ENCODE measurements at regions not wholly inside any gene's neighbourhood (a gene's known extent, or its start where the extent isn't known, plus 50 kb on each side); places are given as distances from the start of the nearest gene placed in this dataset.

DNA sequence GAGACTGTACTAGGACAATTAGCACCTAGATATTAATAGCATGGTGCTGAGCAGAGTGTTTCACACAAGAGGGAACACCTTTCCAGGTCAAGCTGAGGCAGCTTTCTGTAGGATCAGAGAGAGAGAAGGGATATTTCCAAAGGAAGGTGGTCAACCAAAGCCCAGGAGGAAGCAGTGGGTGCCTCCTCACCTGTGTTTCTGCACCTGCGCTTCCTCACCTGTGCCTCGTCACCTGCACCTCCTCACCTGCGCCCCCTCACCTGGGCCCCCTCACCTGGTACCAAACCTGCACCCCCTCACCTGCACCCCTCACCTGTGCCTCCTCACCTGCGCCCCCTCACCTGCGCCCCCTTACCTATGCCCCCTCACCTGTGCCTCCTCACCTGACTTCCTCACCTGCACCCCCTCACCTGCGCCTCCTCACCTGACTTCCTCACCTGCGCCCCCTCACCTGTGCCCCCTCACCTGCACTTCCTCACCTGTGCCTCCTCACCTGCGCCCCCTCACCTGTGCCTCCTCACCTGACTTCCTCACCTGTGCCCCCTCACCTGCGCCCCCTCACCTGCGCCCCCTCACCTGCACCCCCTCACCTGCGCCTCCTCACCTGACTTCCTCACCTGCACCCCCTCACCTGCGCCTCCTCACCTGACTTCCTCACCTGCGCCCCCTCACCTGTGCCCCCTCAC, 67.9 kb downstream of the TTLL2 start:
- WGBS = 71% methylated on average over 11 of the region's 13 CpGs
- Histone ChIP-seq H3K27me3 (ENCODE audit: insufficient read depth, low read length) (no peaks in the 10 kb centered on the region), H3K36me3 (ENCODE audit: insufficient read depth, low read length) (no peaks in the 10 kb centered on the region), H3K27ac (ENCODE audit: low read depth, low read length) (no peak overlapping the region), H3K4me3 (ENCODE audit: low read length) (no peak overlapping the region), H3K9me3 (ENCODE audit: insufficient read depth, low read depth, low read length) (no peaks in the 10 kb centered on the region), H3K9ac (ENCODE audit: low read depth, low read length) (no peak overlapping the region), H3K4me1 (ENCODE audit: insufficient read depth, low read length) (no peaks in the 10 kb centered on the region)

DNA sequence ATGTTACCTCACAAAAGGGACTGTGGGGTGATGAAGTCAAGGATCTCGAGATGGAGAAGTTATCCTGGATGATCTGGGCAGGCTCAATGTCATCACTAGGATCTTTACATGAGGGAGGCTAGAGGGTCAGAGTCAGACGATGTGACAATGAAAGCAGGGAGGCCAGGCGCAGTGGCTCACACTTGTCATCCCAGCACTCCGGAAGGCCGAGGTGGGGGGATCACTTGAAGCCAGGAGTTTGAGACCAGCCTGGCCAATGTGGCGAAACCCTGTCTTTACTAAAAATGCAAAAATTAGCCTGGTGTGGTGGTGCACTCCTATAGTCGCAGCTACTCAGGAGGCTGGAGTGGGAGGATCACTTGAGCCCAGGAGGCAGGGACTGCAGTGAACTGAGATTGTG, 68.8 kb downstream of the TTLL2 start:
- Histone ChIP-seq H3K9me3 (ENCODE audit: insufficient read depth, low read depth, low read length) (no peaks in the 10 kb centered on the region), H3K4me1 (ENCODE audit: insufficient read depth, low read length) (no peaks in the 10 kb centered on the region), H3K27ac (ENCODE audit: low read depth, low read length) (no peak overlapping the region), H3K4me3 (ENCODE audit: low read length) (no peak overlapping the region), H3K9ac (ENCODE audit: low read depth, low read length) (no peak overlapping the region), H3K27me3 (ENCODE audit: insufficient read depth, low read length) (no peaks in the 10 kb centered on the region), H3K36me3 (ENCODE audit: insufficient read depth, low read length) (no peaks in the 10 kb centered on the region)
- 88% methylated on average over 7 of the region's 7 CpGs for WGBS

DNA sequence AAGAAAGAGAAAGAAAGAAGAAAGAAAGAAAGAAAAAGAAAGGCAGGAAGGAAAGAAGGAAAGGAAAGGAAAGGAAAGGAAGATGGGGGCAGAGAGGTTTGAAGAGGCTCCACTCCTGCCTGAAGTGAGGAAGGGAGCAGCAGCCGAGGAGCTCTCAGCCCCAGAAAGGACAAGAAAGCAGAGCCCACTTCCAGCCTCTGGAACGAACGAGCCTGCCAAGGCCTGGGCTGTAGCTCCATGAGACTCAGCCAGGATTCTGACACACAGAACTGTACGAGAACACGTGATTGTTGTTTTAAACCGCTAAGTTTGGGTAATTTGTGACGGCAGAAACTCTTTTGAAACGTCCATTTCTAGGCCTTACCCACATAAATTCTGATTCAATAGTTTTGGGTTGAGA, 69.5 kb downstream of the TTLL2 start:
- H3K4me1 ChIP-seq (ENCODE audit: insufficient read depth, low read length) = no peaks in the 10 kb centered on the region

DNA sequence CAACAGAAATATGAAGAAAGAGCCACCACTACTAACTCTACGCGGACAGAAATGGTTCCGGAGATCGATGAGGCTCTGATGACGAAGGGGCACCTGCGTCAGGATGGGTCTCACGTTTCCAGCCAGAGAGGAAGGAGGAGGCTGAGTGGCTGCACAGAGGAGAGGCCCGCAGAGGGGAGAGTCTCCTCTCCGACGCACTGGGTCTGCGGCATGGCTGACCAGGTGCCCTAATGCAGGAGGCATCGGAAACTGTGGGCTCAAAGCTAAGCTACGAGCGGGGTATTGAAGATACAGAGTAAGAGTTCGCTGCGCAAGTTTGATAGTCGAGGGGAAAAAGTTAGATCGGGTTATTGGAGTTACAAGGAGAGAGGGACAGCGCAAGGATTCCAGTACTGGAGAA, 69.9 kb downstream of the TTLL2 start:
- H3K4me1 ChIP-seq (ENCODE audit: insufficient read depth, low read length) = no peaks in the 10 kb centered on the region
- H3K27me3 ChIP-seq (ENCODE audit: insufficient read depth, low read length) = no peaks in the 10 kb centered on the region
- no peak overlapping the region for H3K4me3 ChIP-seq (ENCODE audit: low read length)
- WGBS = 94% methylated on average over 19 of the region's 19 CpGs
- no peaks in the 10 kb centered on the region for H3K9me3 ChIP-seq (ENCODE audit: insufficient read depth, low read depth, low read length)
- H3K36me3 ChIP-seq (ENCODE audit: insufficient read depth, low read length) = no peaks in the 10 kb centered on the region
- H3K27ac ChIP-seq (ENCODE audit: low read depth, low read length) = no peak overlapping the region
- no peak overlapping the region for H3K9ac ChIP-seq (ENCODE audit: low read depth, low read length)

More for the DNA sequence above, 69.5 kb downstream of the TTLL2 start:
- Histone ChIP-seq H3K4me3 (ENCODE audit: low read length) (no peak overlapping the region), H3K36me3 (ENCODE audit: insufficient read depth, low read length) (no peaks in the 10 kb centered on the region), H3K9me3 (ENCODE audit: insufficient read depth, low read depth, low read length) (no peaks in the 10 kb centered on the region), H3K27me3 (ENCODE audit: insufficient read depth, low read length) (no peaks in the 10 kb centered on the region), H3K9ac (ENCODE audit: low read depth, low read length) (no peak overlapping the region), H3K27ac (ENCODE audit: low read depth, low read length) (no peak overlapping the region)
- 91% methylated on average over 8 of the region's 8 CpGs for WGBS

DNA sequence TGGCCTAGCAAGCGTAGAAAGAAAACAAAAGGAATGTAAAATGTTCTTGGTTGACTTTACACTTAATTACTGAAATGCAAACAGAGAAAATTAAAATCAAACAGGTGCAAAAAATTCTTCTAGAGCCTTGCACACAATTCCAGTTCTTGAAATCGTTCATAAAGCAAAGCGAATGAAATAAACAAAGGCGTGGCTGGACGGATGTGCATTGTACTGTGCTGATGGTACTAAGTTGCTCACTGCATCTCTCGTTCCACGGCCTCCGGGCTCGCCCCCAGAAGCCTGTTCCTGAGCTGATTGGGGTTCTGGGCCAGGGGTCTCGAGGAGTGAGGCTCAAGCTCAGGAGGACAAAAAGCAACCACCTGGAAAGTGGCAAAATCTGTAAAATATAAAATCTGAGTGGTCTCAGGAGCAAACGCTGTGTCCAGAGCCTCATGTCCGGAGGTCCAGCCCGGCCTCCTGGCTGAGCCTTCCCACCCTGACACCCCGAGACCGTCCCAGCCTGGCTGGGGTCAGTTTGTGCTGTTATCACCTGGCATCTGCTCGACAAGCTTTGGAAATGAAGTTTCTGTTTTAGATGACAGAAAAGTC, 71.3 kb downstream of the TTLL2 start:
- H3K4me1 ChIP-seq (ENCODE audit: insufficient read depth, low read length) = no peaks in the 10 kb centered on the region
- H3K27ac ChIP-seq (ENCODE audit: low read depth, low read length) = no peak overlapping the region
- H3K4me3 ChIP-seq (ENCODE audit: low read length) = no peak overlapping the region
- H3K9ac ChIP-seq (ENCODE audit: low read depth, low read length) = no peak overlapping the region
- H3K36me3 ChIP-seq (ENCODE audit: insufficient read depth, low read length) = no peaks in the 10 kb centered on the region
- 89% methylated on average over 15 of the region's 16 CpGs for WGBS
- H3K27me3 ChIP-seq (ENCODE audit: insufficient read depth, low read length) = no peaks in the 10 kb centered on the region
- no peaks in the 10 kb centered on the region for H3K9me3 ChIP-seq (ENCODE audit: insufficient read depth, low read depth, low read length)

DNA sequence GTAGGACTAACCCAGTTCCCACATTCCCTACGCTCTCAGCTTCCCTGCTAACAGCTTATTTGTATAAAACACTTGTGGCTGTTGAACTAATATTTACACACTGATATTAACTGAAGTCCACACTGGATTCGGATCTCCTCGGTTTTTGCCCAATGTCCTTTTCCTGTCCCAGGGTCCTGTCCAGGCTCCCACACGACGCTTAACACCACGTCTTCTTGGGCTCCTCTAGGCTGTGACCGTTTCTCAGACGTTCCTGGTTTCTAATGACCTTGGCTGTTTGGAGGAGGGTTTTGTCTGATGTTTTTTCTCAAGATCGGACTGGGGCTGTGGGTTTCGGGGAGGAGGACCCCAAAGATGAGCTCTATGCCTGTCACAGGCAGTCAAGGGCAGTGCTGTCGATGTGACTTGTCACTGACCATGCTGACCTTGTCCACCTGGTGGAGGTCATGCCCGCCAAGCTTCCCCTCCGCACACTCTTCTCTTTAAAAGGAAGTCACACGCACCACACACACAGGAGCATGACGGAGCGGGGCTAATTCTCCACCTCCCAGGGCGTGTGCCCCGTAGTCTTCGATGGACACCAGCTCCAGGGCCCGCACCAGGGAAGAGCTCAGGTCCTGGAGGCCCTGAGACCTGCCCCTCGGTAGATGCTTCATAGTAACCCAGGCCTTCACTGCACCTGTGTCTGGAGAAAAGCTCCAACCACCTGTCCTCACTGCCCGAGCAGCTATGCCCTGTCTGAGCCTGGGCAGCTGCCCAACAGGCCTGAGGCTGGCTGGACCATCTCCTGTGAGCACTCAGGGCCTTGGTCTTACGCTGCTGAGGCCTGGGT, 72.0 kb downstream of the TTLL2 start:
- Histone ChIP-seq H3K4me3 (ENCODE audit: low read length) (no peak overlapping the region), H3K9me3 (ENCODE audit: insufficient read depth, low read depth, low read length) (no peaks in the 10 kb centered on the region), H3K27me3 (ENCODE audit: insufficient read depth, low read length) (no peaks in the 10 kb centered on the region), H3K9ac (ENCODE audit: low read depth, low read length) (no peak overlapping the region), H3K4me1 (ENCODE audit: insufficient read depth, low read length) (0 out of 2 replicates have a peak, but pooled peaks cover 3% of the 10 kb centered on the region), H3K27ac (ENCODE audit: low read depth, low read length) (no peak overlapping the region), H3K36me3 (ENCODE audit: insufficient read depth, low read length) (no peaks in the 10 kb centered on the region)
- WGBS = 90% methylated on average over 23 of the region's 23 CpGs

DNA sequence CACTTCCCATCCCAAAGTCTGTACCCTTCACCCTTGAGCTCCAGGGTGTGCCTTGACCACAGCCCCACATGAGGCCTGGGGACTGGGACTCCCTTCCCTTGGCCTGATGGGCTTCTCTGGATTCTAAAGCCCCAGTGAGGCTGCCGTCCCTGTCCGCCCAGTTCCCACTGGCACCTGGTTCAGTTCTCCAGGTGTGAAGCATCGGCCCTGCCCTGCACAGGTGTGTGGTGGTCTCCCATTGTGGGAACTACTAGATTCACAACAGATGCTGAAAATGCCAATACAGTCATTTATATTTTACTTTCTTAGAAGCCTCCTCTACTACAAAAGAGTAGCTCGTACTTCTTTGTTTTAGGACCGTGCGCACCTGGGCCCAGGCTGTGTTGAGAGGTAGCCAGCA, 72.8 kb downstream of the TTLL2 start:
- Histone ChIP-seq H3K4me3 (ENCODE audit: low read length) (no peak overlapping the region), H3K36me3 (ENCODE audit: insufficient read depth, low read length) (no peaks in the 10 kb centered on the region), H3K4me1 (ENCODE audit: insufficient read depth, low read length) (0 out of 2 replicates have a peak, but pooled peaks cover 3% of the 10 kb centered on the region), H3K27ac (ENCODE audit: low read depth, low read length) (no peak overlapping the region), H3K9me3 (ENCODE audit: insufficient read depth, low read depth, low read length) (no peaks in the 10 kb centered on the region), H3K27me3 (ENCODE audit: insufficient read depth, low read length) (no peaks in the 10 kb centered on the region), H3K9ac (ENCODE audit: low read depth, low read length) (no peak overlapping the region)
- 85% methylated on average over 6 of the region's 6 CpGs for WGBS

DNA sequence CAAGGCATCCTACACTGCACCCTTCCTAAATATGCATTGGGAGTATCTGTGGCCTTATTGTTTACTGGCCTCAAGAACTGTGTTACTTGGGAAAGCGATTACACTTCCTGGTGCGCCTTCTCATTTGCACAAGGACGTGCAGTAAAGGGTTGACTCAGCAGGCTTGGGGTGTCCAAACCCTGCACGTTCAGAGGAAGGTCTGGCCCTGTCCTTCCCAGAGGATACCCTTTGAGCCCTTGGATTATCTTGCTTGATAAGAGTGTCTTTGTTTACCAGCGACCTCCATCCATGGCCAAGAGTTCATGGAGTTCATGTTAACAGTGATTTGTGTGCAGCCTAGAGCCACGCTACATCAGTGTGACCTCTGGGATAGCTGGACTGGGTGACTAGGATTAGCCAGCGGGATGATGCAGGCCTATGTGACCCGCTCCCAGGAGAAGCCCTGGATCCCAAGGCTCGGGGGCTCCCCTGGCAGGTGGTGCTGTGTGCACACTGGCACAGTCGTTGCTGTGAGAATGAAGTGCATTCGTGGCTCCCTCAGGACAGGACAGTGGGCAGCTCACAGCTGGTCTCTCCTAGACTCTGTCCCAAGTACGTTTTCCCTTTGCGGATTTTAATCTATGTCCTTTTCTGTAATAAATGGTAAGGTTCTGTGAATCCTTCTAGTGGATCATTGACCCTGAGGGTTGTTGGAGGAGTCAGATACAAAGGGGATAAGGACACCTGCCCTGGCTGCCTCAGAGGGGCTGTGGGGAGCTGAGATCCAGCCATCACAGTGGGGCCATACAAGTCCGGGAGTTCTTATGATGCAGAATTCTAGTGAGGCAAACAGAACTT, 73.5 kb downstream of the TTLL2 start:
- Histone ChIP-seq H3K4me1 (ENCODE audit: insufficient read depth, low read length) (0 out of 2 replicates have a peak, but pooled peaks cover 3% of the 10 kb centered on the region), H3K27ac (ENCODE audit: low read depth, low read length) (no peak overlapping the region), H3K9ac (ENCODE audit: low read depth, low read length) (no peak overlapping the region), H3K36me3 (ENCODE audit: insufficient read depth, low read length) (no peaks in the 10 kb centered on the region), H3K4me3 (ENCODE audit: low read length) (no peak overlapping the region), H3K27me3 (ENCODE audit: insufficient read depth, low read length) (no peaks in the 10 kb centered on the region), H3K9me3 (ENCODE audit: insufficient read depth, low read depth, low read length) (no peaks in the 10 kb centered on the region)
- 94% methylated on average over 14 of the region's 14 CpGs for WGBS

DNA sequence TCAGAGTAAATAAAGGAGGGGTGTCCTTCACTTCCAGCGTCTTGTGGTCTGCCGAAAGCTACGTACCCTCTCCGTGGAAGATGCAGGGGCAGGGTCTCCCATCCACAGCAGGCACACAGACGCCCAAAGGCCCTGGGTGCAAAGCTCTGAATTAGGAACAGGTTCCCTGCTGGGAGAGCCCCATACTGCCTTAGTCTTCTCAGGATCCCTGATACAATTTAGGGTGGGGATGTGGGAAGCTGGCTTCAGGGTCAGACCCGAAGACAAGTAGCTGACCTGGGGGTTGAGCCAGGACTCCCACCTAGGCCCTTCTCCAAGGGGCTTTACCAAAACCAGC, 74.1 kb downstream of the TTLL2 start:
- Histone ChIP-seq H3K4me3 (ENCODE audit: low read length) (no peak overlapping the region), H3K9me3 (ENCODE audit: insufficient read depth, low read depth, low read length) (no peaks in the 10 kb centered on the region), H3K27me3 (ENCODE audit: insufficient read depth, low read length) (no peaks in the 10 kb centered on the region), H3K9ac (ENCODE audit: low read depth, low read length) (no peak overlapping the region), H3K27ac (ENCODE audit: low read depth, low read length) (no peak overlapping the region), H3K36me3 (ENCODE audit: insufficient read depth, low read length) (no peaks in the 10 kb centered on the region), H3K4me1 (ENCODE audit: insufficient read depth, low read length) (0 out of 2 replicates have a peak, but pooled peaks cover 3% of the 10 kb centered on the region)
- 97% methylated on average over 6 of the region's 6 CpGs for WGBS

DNA sequence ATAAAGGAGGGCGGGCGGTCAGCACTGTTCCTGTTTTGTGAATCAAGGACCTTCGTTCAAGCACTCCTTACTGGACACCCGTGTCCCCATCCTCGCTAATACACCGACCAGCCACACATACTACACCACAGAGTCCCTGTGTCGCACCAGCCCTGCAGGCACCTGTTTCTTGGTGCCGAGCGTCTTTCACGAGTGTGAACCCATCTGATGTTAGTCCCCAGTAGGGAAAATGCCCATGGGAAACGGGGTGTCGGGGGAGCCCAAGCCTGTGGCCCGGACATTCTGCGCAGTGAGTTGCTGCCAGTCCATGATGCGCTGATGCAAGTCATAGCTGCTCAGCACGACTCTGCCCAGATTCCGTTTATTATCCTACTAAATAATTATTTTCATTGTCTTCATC, 74.7 kb downstream of the TTLL2 start:
- Histone ChIP-seq H3K27me3 (ENCODE audit: insufficient read depth, low read length) (no peaks in the 10 kb centered on the region), H3K9ac (ENCODE audit: low read depth, low read length) (no peak overlapping the region), H3K27ac (ENCODE audit: low read depth, low read length) (no peak overlapping the region), H3K4me1 (ENCODE audit: insufficient read depth, low read length) (0 out of 2 replicates have a peak, but pooled peaks cover 3% of the 10 kb centered on the region), H3K36me3 (ENCODE audit: insufficient read depth, low read length) (no peaks in the 10 kb centered on the region), H3K9me3 (ENCODE audit: insufficient read depth, low read depth, low read length) (no peaks in the 10 kb centered on the region), H3K4me3 (ENCODE audit: low read length) (no peak overlapping the region)
- WGBS = 95% methylated on average over 17 of the region's 17 CpGs
